HEK293 (cell line): ENCODE measurements at regions not wholly inside any gene's neighbourhood (a gene's known extent, or its start where the extent isn't known, plus 50 kb on each side); places are given as distances from the start of the nearest gene placed in this dataset.

ENCODE experiments used
- SCRT2 ChIP-seq: fragments of 450-650 bp; formaldehyde crosslinking; IDR thresholded peaks from 2 replicates; pipeline ENCODE4 v1.5.1; 2016; ENCODE audit warnings: missing biosample characterization, missing genetic modification characterization
- ZNF324 ChIP-seq: fragments of 450-650 bp; formaldehyde crosslinking; IDR thresholded peaks from 2 replicates; pipeline ENCODE4 v1.5.1; 2016; ENCODE audit warnings: missing biosample characterization, missing genetic modification characterization
- ZNF544 ChIP-seq: fragments of 450-650 bp; formaldehyde crosslinking; IDR thresholded peaks from 2 replicates; pipeline ENCODE4 v1.5.0; 2017; ENCODE audit warnings: missing biosample characterization, missing genetic modification characterization
- TF ChIP-seq, protein P1 (sequence below): fragments of 450-650 bp; formaldehyde crosslinking; IDR thresholded peaks from 2 replicates; pipeline ENCODE4 v1.5.1; 2016; ENCODE audit warnings: missing biosample characterization, missing genetic modification characterization
- TF ChIP-seq, protein P2 (sequence below): fragments of 450-650 bp; formaldehyde crosslinking; IDR thresholded peaks from 2 replicates; pipeline ENCODE4 v1.5.1; 2016; ENCODE audit warnings: missing biosample characterization, missing genetic modification characterization, low read depth

DNA sequence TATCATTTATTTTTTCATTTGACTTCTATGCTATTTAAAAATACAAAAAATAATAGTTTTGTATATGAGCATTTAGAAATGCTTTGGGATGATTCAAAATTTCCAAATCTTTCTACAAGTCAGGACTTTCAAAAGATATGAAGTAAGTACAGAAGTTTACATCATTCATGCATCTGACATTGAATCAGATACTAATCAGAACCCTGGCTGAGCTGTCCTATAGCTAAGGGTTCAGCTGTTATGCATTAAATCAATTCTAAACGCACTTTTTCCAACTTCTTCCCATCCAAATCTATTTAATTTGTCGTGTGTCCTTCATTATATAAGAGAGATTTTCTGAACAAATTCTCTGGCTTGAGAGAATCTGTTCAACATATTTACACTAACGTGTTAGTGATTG is 779.4 kb downstream of the LTN1 start:
- TF ChIP-seq SCRT2 (tag by site-specific recombination) (no peak), ZNF544 (no peak), ZNF324 (tag by site-specific recombination) (no peak)
- TF ChIP-seq, protein P1, sequence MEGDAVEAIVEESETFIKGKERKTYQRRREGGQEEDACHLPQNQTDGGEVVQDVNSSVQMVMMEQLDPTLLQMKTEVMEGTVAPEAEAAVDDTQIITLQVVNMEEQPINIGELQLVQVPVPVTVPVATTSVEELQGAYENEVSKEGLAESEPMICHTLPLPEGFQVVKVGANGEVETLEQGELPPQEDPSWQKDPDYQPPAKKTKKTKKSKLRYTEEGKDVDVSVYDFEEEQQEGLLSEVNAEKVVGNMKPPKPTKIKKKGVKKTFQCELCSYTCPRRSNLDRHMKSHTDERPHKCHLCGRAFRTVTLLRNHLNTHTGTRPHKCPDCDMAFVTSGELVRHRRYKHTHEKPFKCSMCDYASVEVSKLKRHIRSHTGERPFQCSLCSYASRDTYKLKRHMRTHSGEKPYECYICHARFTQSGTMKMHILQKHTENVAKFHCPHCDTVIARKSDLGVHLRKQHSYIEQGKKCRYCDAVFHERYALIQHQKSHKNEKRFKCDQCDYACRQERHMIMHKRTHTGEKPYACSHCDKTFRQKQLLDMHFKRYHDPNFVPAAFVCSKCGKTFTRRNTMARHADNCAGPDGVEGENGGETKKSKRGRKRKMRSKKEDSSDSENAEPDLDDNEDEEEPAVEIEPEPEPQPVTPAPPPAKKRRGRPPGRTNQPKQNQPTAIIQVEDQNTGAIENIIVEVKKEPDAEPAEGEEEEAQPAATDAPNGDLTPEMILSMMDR (tag by site-specific recombination), result no peak
- TF ChIP-seq, protein P2, sequence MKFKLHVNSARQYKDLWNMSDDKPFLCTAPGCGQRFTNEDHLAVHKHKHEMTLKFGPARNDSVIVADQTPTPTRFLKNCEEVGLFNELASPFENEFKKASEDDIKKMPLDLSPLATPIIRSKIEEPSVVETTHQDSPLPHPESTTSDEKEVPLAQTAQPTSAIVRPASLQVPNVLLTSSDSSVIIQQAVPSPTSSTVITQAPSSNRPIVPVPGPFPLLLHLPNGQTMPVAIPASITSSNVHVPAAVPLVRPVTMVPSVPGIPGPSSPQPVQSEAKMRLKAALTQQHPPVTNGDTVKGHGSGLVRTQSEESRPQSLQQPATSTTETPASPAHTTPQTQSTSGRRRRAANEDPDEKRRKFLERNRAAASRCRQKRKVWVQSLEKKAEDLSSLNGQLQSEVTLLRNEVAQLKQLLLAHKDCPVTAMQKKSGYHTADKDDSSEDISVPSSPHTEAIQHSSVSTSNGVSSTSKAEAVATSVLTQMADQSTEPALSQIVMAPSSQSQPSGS (tag by site-specific recombination), result no peak
